ENCODE measurements at regions not wholly inside any gene's neighbourhood (a gene's known extent, or its start where the extent isn't known, plus 50 kb on each side); places are given as distances from the start of the nearest gene placed in this dataset.

GRCh38 chr5:61748121-61748520 is 416.1 kb downstream of the ZSWIM6 start:
- ATAC-seq (no peak), DNase-seq (no peak)
- H3K27ac ChIP-seq, result no peak overlapping the region
- no peaks in the 10 kb centered on the region for H3K27me3 ChIP-seq
- no peaks in the 10 kb centered on the region for H3K4me1 ChIP-seq
- no peak overlapping the region for H3K4me3 ChIP-seq
- intact Hi-C loops (cut with DNase I), result no loop called here
- peaks cover 0 to 4% (median 0%) of the 10 kb centered on the region in 12 donors for H3K9me3 ChIP-seq
- 89 to 92% (median 90%) methylated on average over 7 of the region's 7 CpGs for WGBS, 4 donors
- TF ChIP-seq POLR2A (IDR thresholded peaks at IDR 0.05), result no peak
- TF ChIP-seq, protein P1, sequence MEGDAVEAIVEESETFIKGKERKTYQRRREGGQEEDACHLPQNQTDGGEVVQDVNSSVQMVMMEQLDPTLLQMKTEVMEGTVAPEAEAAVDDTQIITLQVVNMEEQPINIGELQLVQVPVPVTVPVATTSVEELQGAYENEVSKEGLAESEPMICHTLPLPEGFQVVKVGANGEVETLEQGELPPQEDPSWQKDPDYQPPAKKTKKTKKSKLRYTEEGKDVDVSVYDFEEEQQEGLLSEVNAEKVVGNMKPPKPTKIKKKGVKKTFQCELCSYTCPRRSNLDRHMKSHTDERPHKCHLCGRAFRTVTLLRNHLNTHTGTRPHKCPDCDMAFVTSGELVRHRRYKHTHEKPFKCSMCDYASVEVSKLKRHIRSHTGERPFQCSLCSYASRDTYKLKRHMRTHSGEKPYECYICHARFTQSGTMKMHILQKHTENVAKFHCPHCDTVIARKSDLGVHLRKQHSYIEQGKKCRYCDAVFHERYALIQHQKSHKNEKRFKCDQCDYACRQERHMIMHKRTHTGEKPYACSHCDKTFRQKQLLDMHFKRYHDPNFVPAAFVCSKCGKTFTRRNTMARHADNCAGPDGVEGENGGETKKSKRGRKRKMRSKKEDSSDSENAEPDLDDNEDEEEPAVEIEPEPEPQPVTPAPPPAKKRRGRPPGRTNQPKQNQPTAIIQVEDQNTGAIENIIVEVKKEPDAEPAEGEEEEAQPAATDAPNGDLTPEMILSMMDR (IDR thresholded peaks at IDR 0.05), result no peak
- no peaks in the 10 kb centered on the region for H3K36me3 ChIP-seq

- ATAC-seq, result no peak
- TF ChIP-seq, protein P1 (IDR thresholded peaks at IDR 0.05), result no peak
- no peak for TF ChIP-seq POLR2A (IDR thresholded peaks at IDR 0.05)
- WGBS, 4 donors, result 88 to 98% (median 94%) methylated on average over 1 of the region's 1 CpG
These were observed 416.6 kb downstream of the ZSWIM6 start for GRCh38 chr5:61748651-61749050.

GRCh38 chr5:61752588-61752987 is 420.5 kb downstream of the ZSWIM6 start:
- Histone ChIP-seq H3K27ac (no peak overlapping the region), H3K4me1 (no peaks in the 10 kb centered on the region), H3K4me3 (no peak overlapping the region), H3K9me3 (peaks cover 0 to 4% (median 0%) of the 10 kb centered on the region in 12 donors), H3K36me3 (no peaks in the 10 kb centered on the region), H3K27me3 (no peaks in the 10 kb centered on the region)
- no peak for ATAC-seq
- intact Hi-C loops (cut with DNase I), result no loop called here
- TF ChIP-seq, protein P1 (IDR thresholded peaks at IDR 0.05), result no peak
- TF ChIP-seq POLR2A (IDR thresholded peaks at IDR 0.05), result no peak
- no peak for DNase-seq

More at GRCh38 chr5:61748651-61749050, 416.6 kb downstream of the ZSWIM6 start:
- intact Hi-C loops (cut with DNase I), result no loop called here
- no peak for DNase-seq
- Histone ChIP-seq H3K27me3 (no peaks in the 10 kb centered on the region), H3K27ac (no peak overlapping the region), H3K4me1 (no peaks in the 10 kb centered on the region), H3K4me3 (no peak overlapping the region), H3K9me3 (peaks cover 0 to 4% (median 0%) of the 10 kb centered on the region in 12 donors), H3K36me3 (no peaks in the 10 kb centered on the region)

- DNase-seq (no peak), ATAC-seq (no peak)
- intact Hi-C loops (cut with DNase I), result no loop called here
- Histone ChIP-seq H3K36me3 (no peaks in the 10 kb centered on the region), H3K4me3 (no peak overlapping the region), H3K4me1 (no peaks in the 10 kb centered on the region), H3K9me3 (no peaks in the 10 kb centered on the region), H3K27me3 (no peaks in the 10 kb centered on the region), H3K27ac (no peak overlapping the region)
- 66 to 91% (median 79%) methylated on average over 1 of the region's 1 CpG for WGBS, 4 donors
- TF ChIP-seq, protein P1 (IDR thresholded peaks at IDR 0.05), result no peak
- no peak for TF ChIP-seq POLR2A (IDR thresholded peaks at IDR 0.05)
These were observed 422.7 kb downstream of the ZSWIM6 start for GRCh38 chr5:61754792-61755191.
